Spleen (tissue), 7 donors: ENCODE measurements at regions not wholly inside any gene's neighbourhood (a gene's known extent, or its start where the extent isn't known, plus 50 kb on each side); places are given as distances from the start of the nearest gene placed in this dataset.

ENCODE experiments used
- POLR2A ChIP-seq, 3 donors: fragments of 450-650 bp; IDR thresholded peaks; one replicate each; pipeline ENCODE4 v1.5.1; 2017; ENCODE audit warnings: antibody characterized with exemption in 3 of 3, mild to moderate bottlenecking in 1 of 3
- POLR2AphosphoS5 ChIP-seq, 3 donors: sonication (generic); formaldehyde crosslinking; IDR thresholded peaks; one replicate each; pipeline ENCODE4 v1.5.1; 2017; ENCODE audit warnings: antibody characterized with exemption in 3 of 3
- TF ChIP-seq, protein P1 (sequence below), 11 experiments: fragments of 200-600 bp in 7 of 11; fragments of 450-650 bp in 4 of 11; sonication (generic) in 4 of 11; IDR thresholded peaks in 8 of 11; conservative IDR thresholded peaks in 3 of 11; 1 replicate in 7 of 11; 2 replicates in 4 of 11; pipeline versions ENCODE4 v1.4.0 to v1.8.0; 2016 to 2021; ENCODE audit warnings: antibody characterized with exemption in 11 of 11, inconsistent platforms in 4 of 11, mild to moderate bottlenecking in 1 of 11
- donor health status: DM: no; HTN: no; CAD: no; lungs with moderate emphysema.
- donor health status: DM: no; HTN: no; CAD: no.
- donor health status: DM: no; HTN: no; CAD: no.

GRCh38 chr20:39129523-39129922 is 167.4 kb downstream of the DHX35 start:
- TF ChIP-seq, protein P1, sequence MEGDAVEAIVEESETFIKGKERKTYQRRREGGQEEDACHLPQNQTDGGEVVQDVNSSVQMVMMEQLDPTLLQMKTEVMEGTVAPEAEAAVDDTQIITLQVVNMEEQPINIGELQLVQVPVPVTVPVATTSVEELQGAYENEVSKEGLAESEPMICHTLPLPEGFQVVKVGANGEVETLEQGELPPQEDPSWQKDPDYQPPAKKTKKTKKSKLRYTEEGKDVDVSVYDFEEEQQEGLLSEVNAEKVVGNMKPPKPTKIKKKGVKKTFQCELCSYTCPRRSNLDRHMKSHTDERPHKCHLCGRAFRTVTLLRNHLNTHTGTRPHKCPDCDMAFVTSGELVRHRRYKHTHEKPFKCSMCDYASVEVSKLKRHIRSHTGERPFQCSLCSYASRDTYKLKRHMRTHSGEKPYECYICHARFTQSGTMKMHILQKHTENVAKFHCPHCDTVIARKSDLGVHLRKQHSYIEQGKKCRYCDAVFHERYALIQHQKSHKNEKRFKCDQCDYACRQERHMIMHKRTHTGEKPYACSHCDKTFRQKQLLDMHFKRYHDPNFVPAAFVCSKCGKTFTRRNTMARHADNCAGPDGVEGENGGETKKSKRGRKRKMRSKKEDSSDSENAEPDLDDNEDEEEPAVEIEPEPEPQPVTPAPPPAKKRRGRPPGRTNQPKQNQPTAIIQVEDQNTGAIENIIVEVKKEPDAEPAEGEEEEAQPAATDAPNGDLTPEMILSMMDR (IDR thresholded peaks at IDR 0.05 in 8 of 11, conservative IDR thresholded peaks at IDR 0.05 in 3 of 11): no peak
- no peak for TF ChIP-seq POLR2AphosphoS5 (IDR thresholded peaks at IDR 0.05)
- TF ChIP-seq POLR2A (IDR thresholded peaks at IDR 0.05): no peak
